SU-DHL-6 (cell line): ENCODE measurements at regions not wholly inside any gene's neighbourhood (a gene's known extent, or its start where the extent isn't known, plus 50 kb on each side); places are given as distances from the start of the nearest gene placed in this dataset.

Experiments used
- CTCF ChIP-seq: fragments of 200-600 bp; sonication (generic); IDR thresholded peaks from one replicate; pipeline ENCODE4 v1.5.1; 2017; ENCODE audit warnings: antibody characterized with exemption, mild to moderate bottlenecking, low read length, moderate library complexity; ENCODE audit not compliant: insufficient read depth, poor library complexity, severe bottlenecking
- EZH2phosphoT487 ChIP-seq: fragments of 200-600 bp; sonication (generic), shearing (Covaris generic); conservative IDR thresholded peaks from 2 replicates; pipeline ENCODE4 v1.6.1; 2018; ENCODE audit warnings: mild to moderate bottlenecking, antibody characterized with exemption, low read length, moderate library complexity, mixed read lengths

GRCh38 chr1:29502911-29503840, 266.9 kb downstream of the PTPRU start:
- TF ChIP-seq CTCF (no peak), EZH2phosphoT487 (no peak)
